HG03460 (cell line): ENCODE measurements at regions not wholly inside any gene's neighbourhood (a gene's known extent, or its start where the extent isn't known, plus 50 kb on each side); places are given as distances from the start of the nearest gene placed in this dataset.

Experiments used
- ATAC-seq: cut with Tn5 transposase; IDR thresholded peaks from one replicate; pipeline ENCODE4 v1.9.1; 2021; ENCODE audit not compliant: unreplicated experiment

- ATAC-seq, result no peak
These were observed 188.9 kb downstream of the SH3BP4 start for GRCh38 chr2:235140801-235141081.

GRCh38 chr2:235141411-235142128 lies 189.8 kb downstream of the SH3BP4 start:
- no peak for ATAC-seq

DNA sequence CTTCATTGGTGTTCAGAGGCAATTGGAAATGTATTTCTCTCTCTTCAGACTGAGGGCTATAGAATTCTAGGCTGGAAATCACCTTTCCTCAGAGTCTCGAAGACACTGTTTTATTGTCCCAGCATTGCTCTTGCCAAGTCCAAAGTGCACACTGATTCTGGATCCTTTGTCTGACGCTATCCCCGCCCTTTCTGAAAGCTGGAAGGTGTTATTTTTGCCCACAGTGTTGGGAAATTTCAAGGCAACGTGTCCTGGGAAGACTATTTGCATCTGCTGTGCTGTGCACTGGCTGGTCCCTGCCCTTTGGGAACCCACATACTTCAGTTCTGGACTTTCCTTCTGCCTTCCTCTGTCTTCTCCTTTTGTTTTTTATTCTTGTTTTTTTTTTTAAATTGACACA lies 190.8 kb downstream of the SH3BP4 start:
- ATAC-seq, result no peak

- no peak for ATAC-seq
These were observed 192.0 kb downstream of the SH3BP4 start for GRCh38 chr2:235143789-235144188.

GRCh38 chr2:235144291-235144690 lies 192.5 kb downstream of the SH3BP4 start:
- no peak for ATAC-seq

- no peak for ATAC-seq
These were observed 194.4 kb downstream of the SH3BP4 start for GRCh38 chr2:235146206-235146605.

DNA sequence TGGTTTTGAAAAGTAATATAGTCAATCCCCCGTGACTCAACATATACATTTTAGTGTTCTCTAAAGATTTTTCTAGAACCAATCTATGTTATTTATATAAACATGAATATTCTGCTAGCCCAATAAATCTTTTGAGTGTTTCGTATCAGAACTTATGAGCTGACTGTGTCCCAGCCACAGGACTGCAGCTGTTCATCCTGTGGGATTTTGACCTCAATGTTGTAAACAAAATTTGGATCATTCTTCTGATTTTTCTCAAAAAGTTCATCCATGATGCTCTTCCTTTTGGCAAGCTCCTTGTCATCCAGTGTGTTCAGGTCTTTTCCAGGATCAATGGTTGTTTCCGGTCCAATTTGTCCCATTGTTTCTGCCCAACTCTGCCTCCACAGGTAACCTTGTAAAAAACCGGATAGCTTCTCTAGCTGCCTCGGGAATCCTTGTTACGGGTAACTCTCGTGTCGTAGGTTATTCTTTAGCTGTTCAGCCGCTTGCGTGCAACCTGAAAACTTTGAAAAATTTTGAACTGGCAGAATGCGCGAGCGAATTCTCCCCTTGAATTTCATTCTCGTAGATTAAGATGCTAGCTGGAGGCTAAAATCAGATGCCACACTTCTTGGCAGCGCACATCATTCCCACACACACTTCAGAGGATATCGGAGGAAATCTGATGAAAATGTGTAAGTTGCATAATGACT lies 195.2 kb downstream of the SH3BP4 start:
- ATAC-seq, result no peak

DNA sequence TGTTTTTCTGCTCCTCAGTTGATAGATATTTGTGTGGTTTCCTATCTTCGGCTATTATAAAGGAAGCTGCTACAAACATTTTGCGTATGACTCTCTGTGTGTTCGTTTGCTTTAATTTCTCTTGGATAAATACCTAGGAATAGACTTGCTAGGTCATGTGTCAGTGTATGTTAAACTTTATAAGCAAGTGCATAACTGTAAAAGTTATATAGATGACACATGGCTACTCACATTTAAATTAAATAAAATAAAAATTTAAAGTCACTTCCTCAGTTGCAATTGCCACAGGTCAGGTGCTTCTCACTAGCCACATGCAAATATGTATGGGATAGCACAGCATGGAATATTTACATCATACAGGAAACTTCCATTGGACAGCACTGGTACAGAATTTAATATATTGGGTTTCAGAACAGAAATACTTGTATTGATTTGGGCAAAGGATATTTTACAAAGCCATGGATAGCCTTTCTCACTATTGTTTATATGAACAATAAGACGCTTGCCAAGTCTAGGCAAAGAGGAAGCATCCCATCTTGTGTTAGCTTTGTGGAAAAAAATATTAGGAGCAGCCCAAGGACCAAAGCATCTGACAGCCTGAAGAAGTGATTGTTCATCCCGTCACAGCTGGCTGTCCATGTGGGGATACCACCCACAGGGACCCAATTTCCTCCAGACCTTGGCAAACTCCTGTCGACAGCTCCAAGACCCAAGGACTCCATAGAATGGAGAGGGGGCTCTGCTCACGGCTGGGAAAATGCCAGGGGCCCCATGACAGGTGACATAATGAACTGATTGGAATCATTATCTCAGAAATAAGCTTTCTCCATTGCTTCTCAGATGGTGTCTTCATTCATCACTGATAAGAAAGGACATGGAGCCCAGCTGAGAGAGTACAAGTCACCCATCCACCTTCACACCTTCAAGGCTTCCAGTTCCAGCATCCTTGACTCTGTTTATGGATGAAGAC lies 196.7 kb downstream of the SH3BP4 start:
- ATAC-seq, result no peak

GRCh38 chr2:235149240-235149659 lies 197.4 kb downstream of the SH3BP4 start:
- no peak for ATAC-seq

GRCh38 chr2:235149736-235150135 lies 197.9 kb downstream of the SH3BP4 start:
- no peak for ATAC-seq

DNA sequence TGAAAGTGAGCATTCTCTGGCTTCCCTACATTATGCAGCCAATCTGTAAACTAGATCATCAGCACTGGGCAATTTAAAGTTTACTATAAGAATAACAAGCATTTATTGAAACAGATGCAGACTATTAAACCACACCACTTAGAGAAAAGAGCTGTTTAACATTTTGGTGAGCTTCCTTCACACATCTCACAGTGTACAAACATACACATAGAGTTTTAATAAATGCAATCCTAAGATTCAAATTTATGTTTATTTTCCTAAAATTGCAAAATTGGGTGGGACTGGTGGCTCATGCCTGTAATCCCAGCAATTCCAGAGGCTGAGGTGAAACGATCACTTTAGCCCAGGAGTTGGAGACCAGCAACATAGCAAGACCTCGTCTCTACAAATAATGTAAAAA lies 199.3 kb downstream of the SH3BP4 start:
- no peak for ATAC-seq

DNA sequence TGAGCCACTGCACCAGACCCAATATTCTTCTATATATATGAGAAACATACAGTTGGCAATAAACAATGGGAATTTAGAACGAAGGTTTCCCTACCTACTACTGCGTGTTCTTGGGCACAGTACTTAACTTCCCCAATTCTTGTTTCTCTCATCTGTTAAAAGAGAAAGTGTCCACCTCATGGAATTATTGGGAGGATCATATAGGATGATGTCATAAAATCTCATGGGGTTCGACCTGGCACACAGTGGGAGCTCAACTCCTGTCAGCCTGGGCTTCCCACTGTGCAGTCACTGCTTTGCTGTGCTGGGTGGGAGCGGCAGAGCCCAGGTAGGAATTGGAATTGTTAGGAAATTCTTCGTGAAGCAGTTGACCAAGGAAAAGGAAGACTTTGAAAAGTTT lies 203.3 kb downstream of the SH3BP4 start:
- ATAC-seq, result no peak

GRCh38 chr2:235156055-235156454 lies 204.2 kb downstream of the SH3BP4 start:
- no peak for ATAC-seq

DNA sequence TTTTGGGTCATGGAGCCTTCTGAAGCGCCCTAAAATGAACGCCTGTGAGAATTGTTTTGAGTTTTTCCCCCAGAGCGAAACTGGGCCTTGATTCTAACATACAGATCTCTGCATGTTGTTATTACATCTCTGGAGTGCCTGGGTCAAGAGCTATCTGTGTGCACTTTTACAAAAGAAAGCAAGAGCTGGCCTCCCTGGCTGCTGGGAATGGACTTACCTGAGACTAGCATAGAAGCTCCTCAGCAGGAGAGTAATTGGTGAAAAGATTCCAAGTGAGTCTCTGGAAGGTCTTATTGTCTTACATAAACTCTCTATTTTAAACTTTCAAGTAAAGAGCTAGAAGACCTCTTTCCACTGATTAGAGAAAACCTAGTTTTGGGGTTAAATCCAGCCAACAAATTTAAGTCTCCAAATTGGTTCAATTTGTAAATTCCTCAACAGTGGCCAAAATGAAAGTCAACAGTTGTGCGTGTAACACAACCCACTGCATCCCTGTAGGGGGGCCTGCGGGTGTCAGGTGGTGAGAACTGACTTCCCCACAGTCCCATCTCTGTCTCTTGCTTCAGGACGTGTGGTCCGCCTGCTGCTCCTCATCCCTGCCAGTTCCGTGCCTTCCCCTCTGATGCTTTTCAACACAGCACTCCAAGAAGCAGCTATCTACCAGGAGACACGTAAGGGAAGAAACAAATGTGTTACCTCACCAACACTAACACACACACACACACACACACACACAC lies 206.1 kb downstream of the SH3BP4 start:
- no peak for ATAC-seq

DNA sequence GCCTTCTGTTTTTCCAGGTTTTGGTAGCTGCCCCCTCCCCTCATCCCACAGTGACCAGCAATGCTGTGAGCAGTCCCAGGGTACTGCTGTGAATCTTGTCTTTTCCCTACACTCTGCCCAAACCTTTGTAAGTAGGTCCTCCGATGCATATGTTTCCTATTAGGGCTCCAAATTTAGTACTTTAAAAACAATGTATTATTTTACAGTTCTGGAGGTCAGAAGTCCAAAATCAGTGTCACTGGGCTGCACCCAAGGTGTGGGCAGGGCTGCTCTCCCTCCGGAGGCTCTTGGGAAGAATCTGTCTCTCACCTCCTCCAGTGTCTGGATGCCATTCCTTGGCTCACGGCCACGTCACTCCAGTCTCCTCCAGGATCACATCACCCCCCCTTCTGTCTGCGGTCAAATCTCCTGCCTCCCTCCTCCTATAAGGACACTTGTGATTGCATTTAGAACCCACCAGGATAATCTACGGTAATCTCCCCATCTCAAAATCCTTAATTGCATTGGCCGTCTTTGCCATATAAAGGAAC lies 208.5 kb downstream of the SH3BP4 start:
- no peak for ATAC-seq

DNA sequence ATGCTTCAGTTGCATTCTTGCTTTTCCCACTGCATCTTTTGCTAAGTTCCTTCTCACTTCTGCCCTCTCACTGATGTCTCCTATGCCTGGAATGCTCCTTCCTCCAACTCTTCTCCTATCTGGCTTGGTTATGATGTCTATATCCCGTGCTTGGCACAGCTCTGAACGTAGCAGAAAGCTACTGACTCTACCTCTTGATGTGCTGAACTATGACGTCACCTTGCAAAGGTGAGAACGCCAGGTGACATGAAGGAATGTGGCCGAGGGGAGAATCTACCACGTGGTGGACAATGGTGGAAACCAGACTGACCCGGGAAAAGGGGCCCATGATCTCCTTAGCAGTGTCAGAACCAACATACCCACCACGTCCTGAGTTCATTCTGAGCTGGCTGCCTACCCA lies 209.7 kb downstream of the SH3BP4 start:
- no peak for ATAC-seq

GRCh38 chr2:235162082-235162836 lies 210.4 kb downstream of the SH3BP4 start:
- ATAC-seq, result no peak

GRCh38 chr2:235162837-235163197 lies 211.0 kb downstream of the SH3BP4 start:
- ATAC-seq, result no peak

DNA sequence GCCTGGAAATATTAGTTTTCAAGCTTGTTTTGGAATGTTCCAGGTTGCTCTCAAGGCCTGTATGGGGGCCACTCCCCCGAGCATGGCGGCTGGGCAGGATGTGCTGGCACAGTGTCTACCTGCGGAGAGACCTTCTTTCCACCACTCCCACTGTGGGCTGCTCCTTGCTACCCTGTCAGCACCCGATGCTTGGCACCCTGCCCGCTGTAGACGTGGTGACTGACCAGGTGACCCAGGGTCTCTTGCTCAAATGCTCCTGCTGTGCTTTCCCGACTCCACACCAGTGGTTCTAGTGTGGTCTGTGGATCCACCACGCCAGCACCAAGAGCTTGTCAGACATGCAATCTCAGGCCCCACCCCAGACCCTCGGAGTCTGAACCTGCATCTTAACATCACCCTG lies 213.3 kb downstream of the SH3BP4 start:
- ATAC-seq, result no peak

DNA sequence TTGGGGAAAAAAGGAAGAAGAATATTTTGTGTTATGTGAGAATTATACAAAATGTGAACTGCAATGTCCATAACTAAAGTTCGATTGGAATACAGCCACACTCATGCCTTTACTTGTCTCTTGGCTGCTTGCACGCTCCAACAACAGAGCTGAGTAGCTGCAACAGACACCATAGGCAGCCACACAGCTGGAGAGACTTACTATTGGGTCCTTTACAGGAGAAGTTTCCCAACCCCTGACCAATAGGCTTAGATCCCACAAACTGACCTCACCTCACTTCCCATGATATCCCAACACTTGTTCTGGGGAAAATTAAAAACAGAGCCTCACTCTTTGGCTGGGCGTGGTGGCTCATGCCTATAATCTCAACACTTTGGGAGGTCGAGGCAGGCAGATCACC lies 213.8 kb downstream of the SH3BP4 start:
- no peak for ATAC-seq
